BJ (cell line): ENCODE measurements at regions not wholly inside any gene's neighbourhood (a gene's known extent, or its start where the extent isn't known, plus 50 kb on each side); places are given as distances from the start of the nearest gene placed in this dataset.

Experiments used
- CTCF ChIA-PET: fragments of 350-600 bp; formaldehyde crosslinking; extraction: SDS; loops from one replicate; lab custom pipeline; 2021; ENCODE audit warnings: antibody characterized with exemption, inconsistent platforms; lab: Yijun Ruan, JAX
- POLR2A ChIA-PET: fragments of 300-600 bp; sonication (Branson Sonifier 250); formaldehyde crosslinking; extraction: SDS; loops from one replicate; lab custom pipeline; 2021; ENCODE audit warnings: antibody characterized with exemption; lab: Charles Lee
- DNase-seq: peaks from one replicate; pipeline ENCODE4 v3.0.0-alpha.2; 2011; ENCODE audit warnings: low read depth
- H3K27me3 ChIP-seq: 2 replicates; pipeline ENCODE4 v1.6.0; 2011; ENCODE audit warnings: low read length; ENCODE audit not compliant: control insufficient read depth, insufficient read depth
- H3K36me3 ChIP-seq: 2 replicates; pipeline ENCODE4 v1.5.1; 2011; ENCODE audit warnings: low read length; ENCODE audit not compliant: control insufficient read depth, insufficient read depth
- H3K4me3 ChIP-seq: 2 replicates; pipeline ENCODE4 v1.5.1; 2011; ENCODE audit warnings: low read depth, mild to moderate bottlenecking, control low read depth, low read length
- CTCF ChIP-seq: IDR thresholded peaks from 2 replicates; pipeline ENCODE4 v1.5.1; 2011; ENCODE audit warnings: low read depth, mild to moderate bottlenecking, control low read depth, inconsistent platforms, low read length, moderate library complexity; ENCODE audit not compliant: insufficient read depth

- POLR2A ChIA-PET, result no interaction called here
Observed at GRCh38 chr12:107490010-107490409, 195.6 kb upstream of the PWP1 start.

DNA sequence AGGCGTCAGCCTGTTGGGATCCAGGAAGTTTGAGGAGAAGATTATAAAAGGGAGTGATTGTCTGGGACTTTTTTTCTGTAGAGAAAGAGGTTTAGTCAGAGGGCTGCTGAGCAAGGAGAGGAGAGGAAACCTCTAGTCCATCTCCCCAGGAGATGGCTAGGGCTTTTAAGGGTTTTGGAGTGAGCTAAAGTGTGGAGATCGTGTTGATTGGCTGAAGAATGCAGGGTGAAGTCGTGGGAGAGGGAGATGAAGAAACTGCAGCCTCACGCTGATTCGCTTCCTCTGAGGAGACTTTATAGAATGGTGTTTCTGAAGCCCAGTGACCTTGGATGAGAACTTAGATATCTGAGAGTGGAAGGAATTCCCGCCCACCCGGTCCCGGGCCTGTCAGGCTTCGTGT is 193.7 kb upstream of the PWP1 start:
- TF ChIP-seq CTCF, result no peak
- Histone ChIP-seq H3K27me3 (no peaks in the 10 kb centered on the region), H3K4me3 (no peak overlapping the region), H3K36me3 (no peaks in the 10 kb centered on the region)
- CTCF ChIA-PET, result no interaction called here
- POLR2A ChIA-PET, result no interaction called here
- DNase-seq, result no peak

More at GRCh38 chr12:107490010-107490409, 195.6 kb upstream of the PWP1 start:
- CTCF ChIA-PET, result no interaction called here
- no peaks in the 10 kb centered on the region for H3K36me3 ChIP-seq
- H3K27me3 ChIP-seq, result no peaks in the 10 kb centered on the region
- DNase-seq, result no peak
- no peak overlapping the region for H3K4me3 ChIP-seq
- no peak for TF ChIP-seq CTCF

DNA sequence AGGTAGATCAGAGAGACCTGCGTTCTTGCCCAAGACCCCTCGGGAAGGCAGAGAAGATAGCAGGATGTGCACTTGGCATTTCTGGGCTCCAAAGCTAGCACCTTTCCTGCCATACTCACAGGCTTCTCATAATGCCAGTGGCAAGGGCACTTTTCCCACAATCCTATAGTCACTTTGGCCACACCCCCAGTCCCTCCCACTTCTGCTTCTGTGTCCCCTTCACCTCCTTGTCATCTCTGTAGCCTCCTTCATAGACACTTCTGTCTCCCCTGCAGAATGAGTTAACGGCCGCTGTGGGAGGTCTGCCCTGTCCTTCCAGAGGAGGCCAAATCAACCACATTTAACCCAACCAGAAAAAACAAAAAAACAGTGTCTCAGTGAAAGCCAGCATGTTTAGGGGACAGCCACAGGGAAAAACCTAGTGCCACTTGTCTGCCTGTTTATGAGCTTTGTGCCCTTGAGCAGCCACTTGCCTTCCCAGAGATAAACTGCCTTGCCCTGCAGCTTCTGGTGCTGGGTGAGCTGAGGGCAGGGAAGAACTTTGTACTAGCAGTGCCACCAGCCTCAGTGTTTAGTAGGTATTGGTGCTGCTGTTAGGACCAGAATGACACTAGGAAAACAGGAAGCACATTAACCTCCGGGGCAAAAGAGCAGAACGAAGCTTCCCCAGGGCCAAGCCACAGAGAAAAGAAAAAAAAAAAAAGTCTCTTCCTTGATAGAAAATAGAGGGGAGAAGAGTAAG is 193.0 kb upstream of the PWP1 start:
- Histone ChIP-seq H3K27me3 (no peaks in the 10 kb centered on the region), H3K36me3 (no peaks in the 10 kb centered on the region), H3K4me3 (no peak overlapping the region)
- ChIA-PET POLR2A (no interaction called here), CTCF (no interaction called here)
- TF ChIP-seq CTCF, result no peak
- DNase-seq, result no peak

DNA sequence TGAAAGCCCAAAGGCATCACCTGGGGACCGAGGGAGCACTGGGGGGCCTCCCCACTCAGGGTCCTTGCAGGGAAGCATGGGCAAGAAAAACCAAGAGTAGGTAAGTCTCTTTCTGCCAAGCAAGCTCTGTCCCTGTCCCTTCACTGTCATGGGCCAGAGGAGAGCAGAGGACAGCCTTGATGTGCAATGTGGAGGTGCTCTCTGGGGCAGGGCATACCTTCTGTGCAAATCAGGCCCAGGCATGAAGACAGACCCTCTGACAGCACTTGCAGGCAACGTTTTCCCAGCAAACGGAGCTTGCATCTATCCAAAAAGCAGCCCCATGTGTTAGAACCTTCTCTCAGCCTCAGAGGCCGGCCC is 192.5 kb upstream of the PWP1 start:
- DNase-seq, result no peak
- H3K36me3 ChIP-seq, result no peaks in the 10 kb centered on the region
- no peaks in the 10 kb centered on the region for H3K27me3 ChIP-seq
- TF ChIP-seq CTCF, result no peak
- POLR2A ChIA-PET, result no interaction called here
- no peak overlapping the region for H3K4me3 ChIP-seq
- CTCF ChIA-PET, result no interaction called here

GRCh38 chr12:107493666-107494065 is 191.9 kb upstream of the PWP1 start:
- H3K4me3 ChIP-seq, result no peak overlapping the region
- no peak for TF ChIP-seq CTCF
- no peaks in the 10 kb centered on the region for H3K36me3 ChIP-seq
- DNase-seq, result no peak
- ChIA-PET CTCF (no interaction called here), POLR2A (no interaction called here)
- no peaks in the 10 kb centered on the region for H3K27me3 ChIP-seq
